Tibial artery (tissue), 4 donors: ENCODE measurements at regions not wholly inside any gene's neighbourhood (a gene's known extent, or its start where the extent isn't known, plus 50 kb on each side); places are given as distances from the start of the nearest gene placed in this dataset.

Source experiments
- DNase-seq, 2 donors: peaks; one replicate each; pipeline ENCODE4 v3.0.0-alpha.2; 2019
- H3K27ac ChIP-seq, 2 donors: fragments of 200-600 bp; sonication (generic) in 1 of 2; 1 replicate in 1 of 2; 2 replicates in 1 of 2; pipeline ENCODE4 v1.5.1; 2018 to 2019; ENCODE audit warnings: mild to moderate bottlenecking in 1 of 2
- H3K27me3 ChIP-seq, 2 donors: fragments of 200-600 bp; sonication (generic) in 1 of 2; one replicate each; pipeline versions ENCODE4 v1.5.1 to v1.6.0; 2016 to 2019
- H3K36me3 ChIP-seq, 3 donors: fragments of 200-600 bp; sonication (generic) in 2 of 3; one replicate each; pipeline ENCODE4 v1.5.1; 2016 to 2019; ENCODE audit warnings: mild to moderate bottlenecking in 2 of 3
- H3K4me1 ChIP-seq, 4 donors: fragments of 200-600 bp; sonication (generic) in 2 of 4; 1 replicate in 3 of 4; 2 replicates in 1 of 4; pipeline ENCODE4 v1.5.1; 2016 to 2019
- H3K4me3 ChIP-seq, 2 donors: fragments of 200-600 bp; sonication (generic) in 1 of 2; 1 replicate in 1 of 2; 2 replicates in 1 of 2; pipeline ENCODE4 v1.5.1; 2018 to 2019; ENCODE audit warnings: mild to moderate bottlenecking in 2 of 2
- H3K9me3 ChIP-seq, 3 donors: fragments of 200-600 bp; sonication (generic) in 1 of 3; one replicate each; pipeline ENCODE4 v1.5.1; 2016 to 2019
- intact Hi-C: fragments of 100-400 bp; cut with DNase I; formaldehyde crosslinking; loops from one replicate; pipeline ENCODE4 v1.15.0; 2023; ENCODE audit warnings: low total_unique reads
- TF ChIP-seq, protein P1 (sequence below), 2 experiments: fragments of 200-600 bp in 1 of 2; fragments of 450-650 bp in 1 of 2; IDR thresholded peaks; one replicate each; pipeline ENCODE4 v1.5.1; 2017 to 2019; ENCODE audit warnings: antibody characterized with exemption in 2 of 2, mild to moderate bottlenecking in 1 of 2, moderate library complexity in 1 of 2

DNA sequence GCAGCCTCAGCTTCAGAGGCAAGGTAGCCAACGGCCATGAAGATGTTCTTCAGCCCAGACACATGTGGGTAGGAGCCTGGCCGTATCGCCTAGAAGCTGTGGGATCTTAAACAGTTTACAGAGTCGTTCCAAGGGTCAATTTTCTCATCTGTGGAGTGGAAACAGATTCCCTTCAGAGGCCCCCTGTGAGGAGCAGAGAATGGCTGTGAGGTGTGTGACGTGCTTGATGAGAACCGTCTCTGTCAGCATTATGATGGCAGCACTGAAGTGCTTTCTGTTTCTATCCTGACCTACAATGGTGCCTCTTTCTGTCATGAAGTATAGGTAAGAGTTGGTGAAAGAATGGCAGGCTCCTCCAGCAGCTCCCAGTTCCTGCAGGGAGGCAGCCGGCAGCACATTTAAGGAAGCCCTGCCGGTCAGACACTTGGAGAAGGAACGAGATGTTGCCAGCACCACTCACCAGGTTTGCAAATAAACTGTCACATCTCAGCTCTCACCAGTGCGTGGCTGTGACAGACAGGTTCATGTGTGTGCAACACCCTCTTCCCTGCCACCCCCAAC, 277.3 kb downstream of the FOXO1 start:
- no peaks in the 10 kb centered on the region for H3K4me1 ChIP-seq
- no peak overlapping the region for H3K4me3 ChIP-seq
- intact Hi-C loops: no loop called here
- no peak for DNase-seq
- H3K9me3 ChIP-seq: no peaks in the 10 kb centered on the region
- no peak overlapping the region for H3K27ac ChIP-seq
- no peaks in the 10 kb centered on the region for H3K36me3 ChIP-seq
- H3K27me3 ChIP-seq: no peaks in the 10 kb centered on the region
- TF ChIP-seq, protein P1, sequence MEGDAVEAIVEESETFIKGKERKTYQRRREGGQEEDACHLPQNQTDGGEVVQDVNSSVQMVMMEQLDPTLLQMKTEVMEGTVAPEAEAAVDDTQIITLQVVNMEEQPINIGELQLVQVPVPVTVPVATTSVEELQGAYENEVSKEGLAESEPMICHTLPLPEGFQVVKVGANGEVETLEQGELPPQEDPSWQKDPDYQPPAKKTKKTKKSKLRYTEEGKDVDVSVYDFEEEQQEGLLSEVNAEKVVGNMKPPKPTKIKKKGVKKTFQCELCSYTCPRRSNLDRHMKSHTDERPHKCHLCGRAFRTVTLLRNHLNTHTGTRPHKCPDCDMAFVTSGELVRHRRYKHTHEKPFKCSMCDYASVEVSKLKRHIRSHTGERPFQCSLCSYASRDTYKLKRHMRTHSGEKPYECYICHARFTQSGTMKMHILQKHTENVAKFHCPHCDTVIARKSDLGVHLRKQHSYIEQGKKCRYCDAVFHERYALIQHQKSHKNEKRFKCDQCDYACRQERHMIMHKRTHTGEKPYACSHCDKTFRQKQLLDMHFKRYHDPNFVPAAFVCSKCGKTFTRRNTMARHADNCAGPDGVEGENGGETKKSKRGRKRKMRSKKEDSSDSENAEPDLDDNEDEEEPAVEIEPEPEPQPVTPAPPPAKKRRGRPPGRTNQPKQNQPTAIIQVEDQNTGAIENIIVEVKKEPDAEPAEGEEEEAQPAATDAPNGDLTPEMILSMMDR (IDR thresholded peaks at IDR 0.05): no peak

DNA sequence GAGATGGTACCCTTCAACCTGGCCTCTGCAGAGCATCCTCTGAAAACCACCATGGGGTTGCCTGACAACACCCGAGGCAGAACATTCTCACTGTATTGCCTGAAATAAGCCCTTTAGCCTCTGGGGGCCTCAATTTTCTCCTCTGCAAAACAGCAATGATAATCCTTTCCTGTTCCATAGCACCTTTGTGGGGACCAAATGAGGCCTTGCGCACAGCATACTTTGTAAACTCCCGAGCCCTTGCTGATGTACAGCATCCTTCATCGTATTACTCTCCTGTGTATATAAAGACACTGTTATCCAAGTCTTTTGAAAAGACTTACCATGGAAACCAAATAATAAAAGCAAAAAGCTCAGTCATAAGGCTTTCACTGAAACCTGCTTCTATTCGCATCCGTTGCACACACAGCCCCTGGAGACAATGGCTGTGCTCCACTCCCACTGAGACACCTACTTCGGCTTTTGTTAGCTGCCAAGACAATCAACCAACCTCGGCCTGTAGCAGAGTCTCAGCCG, 276.0 kb downstream of the FOXO1 start:
- Histone ChIP-seq H3K4me1 (no peaks in the 10 kb centered on the region), H3K36me3 (no peaks in the 10 kb centered on the region), H3K9me3 (no peaks in the 10 kb centered on the region), H3K4me3 (no peak overlapping the region), H3K27me3 (no peaks in the 10 kb centered on the region), H3K27ac (no peak overlapping the region)
- intact Hi-C loops: no loop called here
- no peak for DNase-seq
- TF ChIP-seq, protein P1 (IDR thresholded peaks at IDR 0.05): no peak

DNA sequence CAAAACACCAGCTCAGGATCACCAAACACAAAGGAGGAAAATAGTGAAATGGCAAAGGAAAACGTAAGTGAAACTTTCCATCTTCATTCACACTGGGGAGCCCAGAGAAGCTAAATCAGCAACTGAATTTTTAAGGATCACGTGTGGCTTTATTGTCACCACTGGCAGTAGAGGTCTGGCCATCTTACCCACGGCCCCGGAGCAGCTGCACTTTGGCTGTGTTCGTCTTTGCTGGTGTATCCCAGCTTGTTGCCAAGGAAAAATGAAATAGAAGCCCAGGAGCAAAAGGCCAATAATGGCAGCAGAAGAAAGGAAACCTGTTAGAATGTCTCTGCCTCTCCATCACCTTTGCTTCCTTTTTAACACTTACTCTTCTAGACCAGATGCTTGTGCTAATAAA, 274.7 kb downstream of the FOXO1 start:
- H3K4me1 ChIP-seq: no peaks in the 10 kb centered on the region
- no peak for DNase-seq
- no peak overlapping the region for H3K4me3 ChIP-seq
- no peaks in the 10 kb centered on the region for H3K9me3 ChIP-seq
- intact Hi-C loops: no loop called here
- H3K27ac ChIP-seq: no peak overlapping the region
- H3K36me3 ChIP-seq: no peaks in the 10 kb centered on the region
- TF ChIP-seq, protein P1 (IDR thresholded peaks at IDR 0.05): no peak
- no peaks in the 10 kb centered on the region for H3K27me3 ChIP-seq

DNA sequence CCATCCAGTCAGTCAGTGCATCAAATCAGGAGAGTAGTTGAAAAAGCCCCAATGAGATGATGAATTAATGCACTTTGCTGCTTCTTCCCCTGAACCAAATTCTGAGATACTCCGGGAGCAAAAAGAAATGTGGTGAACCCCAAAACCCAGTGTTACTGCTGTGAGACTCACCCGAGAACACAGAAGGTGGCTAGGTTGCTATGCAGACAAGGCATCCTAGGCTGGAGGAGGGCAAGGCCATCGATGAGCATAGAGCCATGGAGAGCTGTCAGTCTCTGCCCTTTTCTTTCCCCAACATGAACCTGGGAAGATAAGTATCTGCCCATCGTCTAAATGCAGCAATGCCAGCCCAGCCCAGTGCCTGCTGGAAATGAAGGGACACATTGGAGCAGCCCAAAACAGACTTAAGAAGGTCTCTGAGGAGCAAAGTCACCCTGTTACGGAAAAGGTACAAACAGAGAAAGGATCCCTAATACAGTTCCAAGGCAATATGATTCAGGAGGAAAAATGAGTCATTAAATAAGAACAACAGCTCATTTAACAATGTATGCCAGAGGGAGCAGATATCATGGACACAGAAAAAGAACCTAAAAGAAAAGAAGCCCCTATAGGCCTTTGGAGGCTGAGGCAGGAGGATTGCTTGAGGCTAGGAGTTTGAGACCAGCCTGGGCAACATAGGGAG, 272.0 kb downstream of the FOXO1 start:
- Histone ChIP-seq H3K27ac (no peak overlapping the region), H3K36me3 (no peaks in the 10 kb centered on the region), H3K27me3 (no peaks in the 10 kb centered on the region), H3K9me3 (no peaks in the 10 kb centered on the region), H3K4me1 (no peaks in the 10 kb centered on the region), H3K4me3 (no peak overlapping the region)
- no peak for DNase-seq
- TF ChIP-seq, protein P1 (IDR thresholded peaks at IDR 0.05): no peak
- intact Hi-C loops: no loop called here

DNA sequence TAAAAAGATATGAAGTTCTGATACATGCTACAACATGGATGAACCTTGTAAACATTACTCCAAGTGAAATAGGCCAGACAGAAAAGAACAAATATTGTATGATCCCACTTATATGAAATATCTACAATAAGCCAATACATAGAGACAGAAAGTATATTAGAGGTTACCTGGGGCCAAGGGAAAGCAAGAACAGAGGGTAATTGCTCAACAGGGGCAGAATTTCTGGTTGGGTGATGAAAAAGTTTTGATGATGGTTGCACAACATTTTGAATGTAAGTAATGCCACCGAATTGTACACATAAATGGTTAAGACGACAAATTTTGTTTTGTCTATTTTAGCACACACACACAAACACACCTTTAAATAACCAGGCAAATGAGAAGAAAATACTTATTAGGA, 268.4 kb downstream of the FOXO1 start:
- Histone ChIP-seq H3K36me3 (no peaks in the 10 kb centered on the region), H3K9me3 (no peaks in the 10 kb centered on the region), H3K27me3 (no peaks in the 10 kb centered on the region), H3K27ac (no peak overlapping the region), H3K4me3 (no peak overlapping the region), H3K4me1 (peaks cover 0 to 16% (median 13%) of the 10 kb centered on the region in 4 donors)
- TF ChIP-seq, protein P1 (IDR thresholded peaks at IDR 0.05): no peak
- no peak for DNase-seq
- intact Hi-C loops: no loop called here
